ENCODE measurements at regions not wholly inside any gene's neighbourhood (a gene's known extent, or its start where the extent isn't known, plus 50 kb on each side); places are given as distances from the start of the nearest gene placed in this dataset.

- no peak for DNase-seq
Observed at GRCh38 chr7:155961241-155962190, 149.3 kb upstream of the SHH start.

- DNase-seq = no peak
Observed at GRCh38 chr7:155959894-155960293, 147.6 kb upstream of the SHH start.

GRCh38 chr7:155956977-155957376 lies 144.7 kb upstream of the SHH start:
- DNase-seq = no peak

- DNase-seq = no peak
Observed at GRCh38 chr7:155955367-155955635, 143.0 kb upstream of the SHH start.

GRCh38 chr7:155954550-155955366 lies 142.5 kb upstream of the SHH start:
- no peak for DNase-seq

GRCh38 chr7:155953781-155954549 lies 141.7 kb upstream of the SHH start:
- DNase-seq = no peak

- no peak for DNase-seq
Observed at GRCh38 chr7:155953501-155953778, 141.2 kb upstream of the SHH start.

- no peak for DNase-seq
Observed at GRCh38 chr7:155951554-155952158, 139.4 kb upstream of the SHH start.

- no peak for DNase-seq
Observed at GRCh38 chr7:155950898-155951553, 138.8 kb upstream of the SHH start.

GRCh38 chr7:155948845-155949244 lies 136.6 kb upstream of the SHH start:
- no peak for DNase-seq

- no peak for DNase-seq
Observed at GRCh38 chr7:155948423-155948822, 136.2 kb upstream of the SHH start.

- no peak for DNase-seq
Observed at GRCh38 chr7:155947051-155947450, 134.8 kb upstream of the SHH start.

- no peak for DNase-seq
Observed at GRCh38 chr7:155945670-155946325, 133.5 kb upstream of the SHH start.

- no peak for DNase-seq
Observed at GRCh38 chr7:155944901-155945300, 132.6 kb upstream of the SHH start.

- DNase-seq = no peak
Observed at GRCh38 chr7:155943251-155943899, 131.1 kb upstream of the SHH start.

GRCh38 chr7:155942226-155942950 lies 130.1 kb upstream of the SHH start:
- no peak for DNase-seq

- DNase-seq = no peak
Observed at GRCh38 chr7:155941688-155942087, 129.4 kb upstream of the SHH start.

- no peak for DNase-seq
Observed at GRCh38 chr7:155939350-155939749, 127.1 kb upstream of the SHH start.

GRCh38 chr7:155938129-155938528 lies 125.9 kb upstream of the SHH start:
- no peak for DNase-seq

GRCh38 chr7:155935726-155936125 lies 123.5 kb upstream of the SHH start:
- DNase-seq = no peak

- no peak for DNase-seq
Observed at GRCh38 chr7:155935005-155935557, 122.8 kb upstream of the SHH start.
